ENCODE measurements at regions not wholly inside any gene's neighbourhood (a gene's known extent, or its start where the extent isn't known, plus 50 kb on each side); places are given as distances from the start of the nearest gene placed in this dataset.
"Not testable (repeated sequence)": the region's sequence is repeated elsewhere in the genome, so short reads cannot be mapped to it uniquely, and the experiment has no call there.

DNA sequence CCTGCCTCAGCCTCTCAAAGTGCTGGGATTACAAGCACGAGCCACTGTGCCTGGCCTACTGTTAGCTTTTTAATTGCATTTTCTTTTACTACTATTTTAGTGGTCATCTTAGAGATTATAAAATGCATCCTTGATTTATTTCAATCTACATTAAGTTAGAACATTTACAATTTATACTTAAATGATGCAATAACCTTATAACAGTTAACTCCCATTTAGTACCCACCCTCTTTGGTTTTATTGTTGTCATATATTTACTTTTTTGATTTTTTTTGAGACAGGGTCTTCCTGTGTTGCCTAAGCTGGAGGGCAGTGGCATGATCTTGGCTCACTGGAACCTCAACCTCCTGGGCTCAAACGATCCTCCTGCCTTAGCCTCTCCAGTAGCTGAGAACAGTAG lies 77.3 kb downstream of the PPCDC start:
- H3K9me3 Mint-ChIP-seq = no peaks in the 10 kb centered on the region
- no peak overlapping the region for H3K27ac Mint-ChIP-seq
- peaks cover 18% of the 10 kb centered on the region for H3K4me1 Mint-ChIP-seq
- H3K36me3 Mint-ChIP-seq = peaks cover 7% of the 10 kb centered on the region
- ATAC-seq (no peak), DNase-seq (ENCODE audit: low spot score in 2 of 2) (no peak)
- H3K4me3 Mint-ChIP-seq = no peak overlapping the region

GRCh38 chr15:75104804-75105557 lies 81.6 kb downstream of the PPCDC start:
- H3K36me3 Mint-ChIP-seq = peaks cover 13% of the 10 kb centered on the region
- ATAC-seq (peak; percentile 79), DNase-seq (ENCODE audit: low spot score in 2 of 2) (no peak)
- H3K27ac Mint-ChIP-seq = peak overlapping the region; percentile 87
- no peak overlapping the region for H3K4me3 Mint-ChIP-seq
- no peaks in the 10 kb centered on the region for H3K9me3 Mint-ChIP-seq
- peaks cover 41% of the 10 kb centered on the region for H3K4me1 Mint-ChIP-seq

DNA sequence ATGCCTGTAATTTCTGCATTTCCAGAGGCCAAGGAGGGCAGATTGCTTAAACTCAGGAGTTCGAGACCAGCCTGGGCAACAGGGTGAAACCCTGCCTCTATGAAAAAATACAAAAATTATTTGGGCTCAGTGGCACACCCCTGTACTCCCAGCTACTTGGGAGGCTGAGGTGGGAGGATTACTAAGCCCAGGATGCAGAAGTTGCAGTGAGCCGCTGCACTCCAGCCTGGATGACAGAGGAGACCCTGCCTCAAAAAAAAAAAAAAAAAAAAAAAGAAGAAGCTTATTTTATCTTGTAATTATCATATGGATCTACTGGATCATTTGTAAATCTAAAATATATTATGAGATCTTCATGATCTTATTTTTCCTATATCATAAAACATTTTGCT lies 84.1 kb downstream of the PPCDC start:
- peak overlapping the region; percentile 50 for H3K4me3 Mint-ChIP-seq
- DNase-seq (ENCODE audit: low spot score in 2 of 2) (no peak), ATAC-seq (no peak)
- peak overlapping the region; percentile 80 for H3K27ac Mint-ChIP-seq
- peaks cover 53% of the 10 kb centered on the region for H3K4me1 Mint-ChIP-seq
- no peaks in the 10 kb centered on the region for H3K9me3 Mint-ChIP-seq
- peaks cover 13% of the 10 kb centered on the region for H3K36me3 Mint-ChIP-seq

GRCh38 chr15:75107908-75108838 lies 84.8 kb downstream of the PPCDC start:
- Mint-ChIP-seq H3K4me3 (peak overlapping the region; percentile 50), H3K36me3 (peaks cover 13% of the 10 kb centered on the region), H3K9me3 (peaks cover 3% of the 10 kb centered on the region), H3K4me1 (peaks cover 53% of the 10 kb centered on the region), H3K27ac (peak overlapping the region; percentile 80)
- ATAC-seq = peak; percentile 91
- peak; percentile 58 to 79 for DNase-seq (ENCODE audit: low spot score in 2 of 2)

DNA sequence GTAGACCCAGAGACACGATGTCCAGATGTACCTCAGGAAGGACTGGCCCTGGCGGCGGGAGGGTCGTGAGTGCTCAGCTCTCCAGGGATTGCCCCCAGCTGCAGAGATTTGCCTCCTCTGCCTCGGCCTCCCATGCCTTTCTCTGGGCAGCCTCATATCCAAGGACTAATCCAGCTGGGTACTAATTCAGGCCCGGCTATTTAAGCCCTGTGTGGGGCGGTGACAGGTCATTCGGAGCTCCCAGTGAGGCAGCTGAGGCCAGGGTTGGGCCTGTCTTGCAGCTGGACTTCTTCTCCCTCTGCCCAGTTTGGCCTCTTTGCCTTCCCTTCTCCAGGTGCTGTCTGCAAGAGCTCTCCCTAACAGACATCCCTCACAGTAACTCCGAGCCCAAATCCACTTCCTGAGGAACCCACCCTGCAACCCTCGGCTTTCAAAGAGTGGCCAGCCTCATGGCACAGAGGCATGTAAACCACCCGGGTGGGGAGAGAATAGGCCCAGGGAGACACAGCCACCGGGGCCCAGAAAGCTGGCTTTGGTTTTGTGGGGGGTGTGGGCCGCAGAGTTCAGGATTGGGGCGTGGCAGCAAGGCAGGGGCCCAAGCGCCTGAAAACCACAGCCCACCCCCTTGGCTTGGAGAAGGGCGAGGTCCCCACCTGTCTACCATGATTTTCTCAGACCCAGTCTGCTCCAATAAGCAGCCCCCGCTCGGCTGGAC lies 85.8 kb downstream of the PPCDC start:
- Mint-ChIP-seq H3K4me1 (peaks cover 55% of the 10 kb centered on the region), H3K36me3 (peaks cover 13% of the 10 kb centered on the region), H3K4me3 (peak overlapping the region; percentile 50), H3K27ac (peak overlapping the region; percentile 80), H3K9me3 (peaks cover 3% of the 10 kb centered on the region)
- DNase-seq (ENCODE audit: low spot score in 2 of 2) (no peak), ATAC-seq (no peak)

- Mint-ChIP-seq H3K9me3 (peaks cover 3% of the 10 kb centered on the region), H3K4me1 (peaks cover 58% of the 10 kb centered on the region), H3K36me3 (peaks cover 11% of the 10 kb centered on the region), H3K27ac (peak overlapping the region; percentile 34), H3K4me3 (peak overlapping the region; percentile 20)
- DNase-seq (ENCODE audit: low spot score in 2 of 2) (no peak), ATAC-seq (no peak)
Observed at GRCh38 chr15:75109736-75110130, 86.3 kb downstream of the PPCDC start.

DNA sequence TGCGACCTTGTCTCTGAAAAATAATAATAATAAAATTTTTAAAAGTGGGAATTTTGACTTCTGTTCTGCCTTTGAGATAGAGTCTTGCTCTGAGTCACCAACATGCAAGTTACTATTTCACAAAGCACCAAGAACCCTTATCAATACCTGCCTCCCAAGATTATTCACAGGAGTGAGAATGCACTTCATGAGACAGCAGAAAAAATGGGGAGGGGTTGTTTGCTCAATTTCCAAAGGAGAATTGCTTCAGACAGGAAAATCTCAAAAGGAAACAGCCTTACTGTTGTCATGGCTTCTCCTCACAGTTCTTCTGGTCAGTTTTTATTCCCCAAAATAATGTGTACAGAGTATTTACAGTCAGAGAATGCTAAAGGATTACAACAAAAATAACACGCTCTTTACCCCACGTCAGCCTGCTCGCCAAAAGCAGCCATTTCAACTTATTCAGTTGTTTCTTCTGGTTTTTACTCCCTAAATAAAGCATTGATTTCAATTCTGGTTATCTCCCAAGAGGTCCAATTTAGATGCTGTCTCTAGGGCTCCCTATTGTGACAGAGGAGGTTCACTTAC lies 89.0 kb downstream of the PPCDC start:
- H3K36me3 Mint-ChIP-seq = peaks cover 6% of the 10 kb centered on the region
- ATAC-seq (no peak), DNase-seq (ENCODE audit: low spot score in 2 of 2) (no peak)
- H3K27ac Mint-ChIP-seq = no peak overlapping the region
- no peak overlapping the region for H3K4me3 Mint-ChIP-seq
- peaks cover 44% of the 10 kb centered on the region for H3K4me1 Mint-ChIP-seq
- H3K9me3 Mint-ChIP-seq = peaks cover 3% of the 10 kb centered on the region

DNA sequence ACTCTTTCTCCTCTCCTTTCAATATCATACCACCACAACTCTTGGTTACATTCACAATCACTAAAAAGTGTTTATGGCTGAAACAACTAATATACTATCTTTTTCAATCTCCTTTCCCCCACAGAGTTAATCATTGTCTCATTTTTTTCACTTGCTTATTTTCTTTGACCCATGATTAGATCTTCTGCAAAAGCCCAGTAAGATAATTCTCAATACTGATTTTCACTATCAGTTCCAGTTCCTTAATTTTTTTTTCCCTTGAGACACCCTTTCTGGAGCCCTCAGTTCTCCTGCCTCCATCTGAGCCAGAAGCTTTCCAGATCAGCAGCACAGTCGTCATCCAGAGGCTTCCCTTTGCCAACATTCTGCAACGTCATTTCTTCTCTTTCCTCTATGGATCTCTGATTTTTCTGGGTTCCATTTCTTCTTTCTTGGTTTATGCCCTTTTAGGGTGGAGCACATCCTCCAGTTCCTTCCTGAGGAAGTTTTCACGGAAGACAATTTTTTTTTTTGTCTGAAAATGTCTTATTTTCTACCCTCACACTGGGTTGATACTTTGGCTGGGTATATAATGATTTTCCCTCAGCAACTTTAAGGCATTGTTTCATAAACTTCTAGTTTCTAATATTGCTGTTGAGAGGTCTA lies 88.7 kb upstream of the C15orf39 start:
- no peak overlapping the region for H3K27ac Mint-ChIP-seq

DNA sequence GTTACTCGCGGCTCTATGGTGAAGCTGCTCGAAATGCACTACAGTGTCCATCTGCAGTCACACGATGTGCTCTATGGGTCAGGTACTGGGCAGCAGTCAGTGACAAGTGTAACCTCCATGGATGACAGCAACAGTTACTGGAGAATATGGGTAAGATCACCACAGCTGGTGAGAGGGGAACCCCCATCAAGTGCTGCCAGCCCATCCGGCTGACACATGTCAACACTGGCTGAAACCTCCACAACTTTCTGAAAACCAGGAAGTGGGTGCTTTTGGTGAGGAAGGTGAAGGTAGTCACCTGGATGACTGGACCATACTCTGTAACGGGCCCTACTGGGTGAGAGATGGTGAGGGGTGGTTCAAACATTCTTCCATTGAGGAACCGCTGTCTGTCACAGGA lies 87.4 kb upstream of the C15orf39 start:
- no peaks in the 10 kb centered on the region for H3K36me3 Mint-ChIP-seq
- H3K4me1 Mint-ChIP-seq = peaks cover 26% of the 10 kb centered on the region
- H3K9me3 Mint-ChIP-seq = peaks cover 3% of the 10 kb centered on the region
- DNase-seq (ENCODE audit: low spot score in 2 of 2) = no peak
- no peak overlapping the region for H3K4me3 Mint-ChIP-seq
- H3K27ac Mint-ChIP-seq = no peak overlapping the region
- peak; percentile 76 for ATAC-seq

More for the DNA sequence above, 88.7 kb upstream of the C15orf39 start:
- no peak for DNase-seq (ENCODE audit: low spot score in 2 of 2)
- peaks cover 3% of the 10 kb centered on the region for H3K9me3 Mint-ChIP-seq
- H3K36me3 Mint-ChIP-seq = peaks cover 6% of the 10 kb centered on the region
- no peak overlapping the region for H3K4me3 Mint-ChIP-seq
- H3K4me1 Mint-ChIP-seq = peaks cover 40% of the 10 kb centered on the region
- ATAC-seq = no peak

DNA sequence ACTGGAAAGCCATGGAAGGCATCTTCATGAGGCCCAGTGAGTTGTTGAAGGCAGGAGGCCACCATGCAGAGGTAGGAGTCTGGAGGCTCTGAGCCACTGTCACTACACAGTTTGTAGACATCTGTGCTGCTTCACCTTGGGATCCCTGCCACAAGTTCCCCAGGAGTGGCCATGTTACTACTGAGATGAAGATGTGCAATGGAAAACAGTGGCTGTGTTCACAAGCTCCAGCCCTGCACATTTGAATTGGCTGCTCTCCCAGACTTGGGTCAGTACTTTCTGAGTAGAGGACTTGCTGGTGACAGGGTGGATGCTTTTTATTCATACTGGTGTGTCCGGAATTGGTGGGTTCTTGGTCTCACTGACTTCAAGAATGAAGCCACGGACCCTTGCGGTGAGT lies 86.9 kb upstream of the C15orf39 start:
- Mint-ChIP-seq H3K9me3 (peaks cover 3% of the 10 kb centered on the region), H3K4me1 (peaks cover 21% of the 10 kb centered on the region), H3K27ac (no peak overlapping the region), H3K4me3 (no peak overlapping the region), H3K36me3 (peaks cover 1% of the 10 kb centered on the region)
- DNase-seq (ENCODE audit: low spot score in 2 of 2) (no peak), ATAC-seq (no peak)

GRCh38 chr15:75115411-75115913 lies 86.2 kb upstream of the C15orf39 start:
- H3K4me3 Mint-ChIP-seq; H3K9me3 Mint-ChIP-seq; H3K36me3 Mint-ChIP-seq; ATAC-seq; DNase-seq (ENCODE audit: low spot score in 2 of 2); H3K27ac Mint-ChIP-seq: not testable (repeated sequence)
- H3K4me1 Mint-ChIP-seq = peaks cover 15% of the 10 kb centered on the region

GRCh38 chr15:75116143-75116542 lies 85.5 kb upstream of the C15orf39 start:
- not testable (repeated sequence) for H3K4me3 Mint-ChIP-seq; H3K36me3 Mint-ChIP-seq; H3K9me3 Mint-ChIP-seq; ATAC-seq; H3K27ac Mint-ChIP-seq; DNase-seq (ENCODE audit: low spot score in 2 of 2); H3K4me1 Mint-ChIP-seq

GRCh38 chr15:75117993-75118392 lies 83.7 kb upstream of the C15orf39 start:
- Mint-ChIP-seq H3K27ac (no peak overlapping the region), H3K36me3 (peaks cover 4% of the 10 kb centered on the region), H3K4me1 (peaks cover 9% of the 10 kb centered on the region), H3K9me3 (peaks cover 2% of the 10 kb centered on the region), H3K4me3 (no peak overlapping the region)
- no peak for DNase-seq (ENCODE audit: low spot score in 2 of 2)
- no peak for ATAC-seq

DNA sequence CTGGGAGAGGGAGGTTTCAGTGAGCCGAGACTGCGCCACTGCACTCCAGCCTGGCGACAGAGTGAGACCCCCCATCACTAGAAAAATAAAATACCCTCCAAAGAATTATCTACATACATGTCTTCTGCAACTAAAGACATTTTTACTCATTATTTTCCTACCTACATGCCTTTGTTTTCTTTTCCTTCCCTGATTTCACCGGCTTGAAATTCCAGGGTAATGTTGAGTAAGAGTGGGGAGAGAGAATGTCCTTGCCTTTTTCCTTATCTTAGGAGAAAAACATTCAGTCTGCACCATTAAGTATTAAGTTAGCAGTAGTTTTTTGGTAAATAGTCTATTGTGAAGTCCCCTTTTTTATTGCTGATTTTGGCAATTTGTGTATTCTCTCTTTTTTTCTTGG lies 82.4 kb upstream of the C15orf39 start:
- not testable (repeated sequence) for H3K36me3 Mint-ChIP-seq; ATAC-seq; H3K4me3 Mint-ChIP-seq; H3K9me3 Mint-ChIP-seq; H3K4me1 Mint-ChIP-seq; DNase-seq (ENCODE audit: low spot score in 2 of 2); H3K27ac Mint-ChIP-seq

Data from stimulated activated effector memory CD8-positive, alpha-beta T cell treated with anti-CD3 and anti-CD28 coated beads, Interleukin-12 subunit alpha, Interleukin-12 subunit beta, amount 100 ng/mL, for 72 hours (primary cell).